ENCODE measurements at regions not wholly inside any gene's neighbourhood (a gene's known extent, or its start where the extent isn't known, plus 50 kb on each side); places are given as distances from the start of the nearest gene placed in this dataset.

DNA sequence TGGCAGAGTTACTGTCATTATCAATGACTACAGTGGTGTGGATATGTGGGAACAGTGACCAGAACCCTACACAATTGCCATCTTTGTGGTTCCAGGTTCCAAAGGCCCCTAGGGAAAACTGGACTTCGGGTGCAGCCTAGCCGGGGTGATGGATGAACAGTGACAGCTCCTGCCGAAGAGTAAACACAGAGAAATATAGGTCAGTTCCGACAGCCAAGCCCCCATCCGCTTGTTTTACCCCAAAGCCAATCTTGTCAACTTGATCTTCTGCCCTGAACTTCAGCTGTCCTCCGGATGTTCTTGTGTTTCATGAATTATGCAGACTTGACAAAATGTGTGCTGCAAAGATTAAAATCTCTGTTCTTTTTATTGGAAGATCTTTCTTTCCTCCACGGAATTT is 200.4 kb upstream of the SRRM4 start (continued):
- TF ChIP-seq, protein P1, sequence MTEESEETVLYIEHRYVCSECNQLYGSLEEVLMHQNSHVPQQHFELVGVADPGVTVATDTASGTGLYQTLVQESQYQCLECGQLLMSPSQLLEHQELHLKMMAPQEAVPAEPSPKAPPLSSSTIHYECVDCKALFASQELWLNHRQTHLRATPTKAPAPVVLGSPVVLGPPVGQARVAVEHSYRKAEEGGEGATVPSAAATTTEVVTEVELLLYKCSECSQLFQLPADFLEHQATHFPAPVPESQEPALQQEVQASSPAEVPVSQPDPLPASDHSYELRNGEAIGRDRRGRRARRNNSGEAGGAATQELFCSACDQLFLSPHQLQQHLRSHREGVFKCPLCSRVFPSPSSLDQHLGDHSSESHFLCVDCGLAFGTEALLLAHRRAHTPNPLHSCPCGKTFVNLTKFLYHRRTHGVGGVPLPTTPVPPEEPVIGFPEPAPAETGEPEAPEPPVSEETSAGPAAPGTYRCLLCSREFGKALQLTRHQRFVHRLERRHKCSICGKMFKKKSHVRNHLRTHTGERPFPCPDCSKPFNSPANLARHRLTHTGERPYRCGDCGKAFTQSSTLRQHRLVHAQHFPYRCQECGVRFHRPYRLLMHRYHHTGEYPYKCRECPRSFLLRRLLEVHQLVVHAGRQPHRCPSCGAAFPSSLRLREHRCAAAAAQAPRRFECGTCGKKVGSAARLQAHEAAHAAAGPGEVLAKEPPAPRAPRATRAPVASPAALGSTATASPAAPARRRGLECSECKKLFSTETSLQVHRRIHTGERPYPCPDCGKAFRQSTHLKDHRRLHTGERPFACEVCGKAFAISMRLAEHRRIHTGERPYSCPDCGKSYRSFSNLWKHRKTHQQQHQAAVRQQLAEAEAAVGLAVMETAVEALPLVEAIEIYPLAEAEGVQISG (CRISPR knock-in tag; IDR thresholded peaks at IDR 0.05): peak; percentile 38; the same call in 1 of the 2 replicates
- TF ChIP-seq PHF5A (CRISPR knock-in tag; IDR thresholded peaks at IDR 0.05; ENCODE audit: low read depth, unreplicated experiment): no peak
- TF ChIP-seq SAFB2 (CRISPR knock-in tag; IDR thresholded peaks at IDR 0.05; ENCODE audit: borderline replicate concordance, low read depth): no peak
- TF ChIP-seq ETV5 (CRISPR knock-in tag; IDR thresholded peaks at IDR 0.05; ENCODE audit: borderline replicate concordance): peak; percentile 80; the same call in 1 of the 2 replicates
- TF ChIP-seq, protein P2, sequence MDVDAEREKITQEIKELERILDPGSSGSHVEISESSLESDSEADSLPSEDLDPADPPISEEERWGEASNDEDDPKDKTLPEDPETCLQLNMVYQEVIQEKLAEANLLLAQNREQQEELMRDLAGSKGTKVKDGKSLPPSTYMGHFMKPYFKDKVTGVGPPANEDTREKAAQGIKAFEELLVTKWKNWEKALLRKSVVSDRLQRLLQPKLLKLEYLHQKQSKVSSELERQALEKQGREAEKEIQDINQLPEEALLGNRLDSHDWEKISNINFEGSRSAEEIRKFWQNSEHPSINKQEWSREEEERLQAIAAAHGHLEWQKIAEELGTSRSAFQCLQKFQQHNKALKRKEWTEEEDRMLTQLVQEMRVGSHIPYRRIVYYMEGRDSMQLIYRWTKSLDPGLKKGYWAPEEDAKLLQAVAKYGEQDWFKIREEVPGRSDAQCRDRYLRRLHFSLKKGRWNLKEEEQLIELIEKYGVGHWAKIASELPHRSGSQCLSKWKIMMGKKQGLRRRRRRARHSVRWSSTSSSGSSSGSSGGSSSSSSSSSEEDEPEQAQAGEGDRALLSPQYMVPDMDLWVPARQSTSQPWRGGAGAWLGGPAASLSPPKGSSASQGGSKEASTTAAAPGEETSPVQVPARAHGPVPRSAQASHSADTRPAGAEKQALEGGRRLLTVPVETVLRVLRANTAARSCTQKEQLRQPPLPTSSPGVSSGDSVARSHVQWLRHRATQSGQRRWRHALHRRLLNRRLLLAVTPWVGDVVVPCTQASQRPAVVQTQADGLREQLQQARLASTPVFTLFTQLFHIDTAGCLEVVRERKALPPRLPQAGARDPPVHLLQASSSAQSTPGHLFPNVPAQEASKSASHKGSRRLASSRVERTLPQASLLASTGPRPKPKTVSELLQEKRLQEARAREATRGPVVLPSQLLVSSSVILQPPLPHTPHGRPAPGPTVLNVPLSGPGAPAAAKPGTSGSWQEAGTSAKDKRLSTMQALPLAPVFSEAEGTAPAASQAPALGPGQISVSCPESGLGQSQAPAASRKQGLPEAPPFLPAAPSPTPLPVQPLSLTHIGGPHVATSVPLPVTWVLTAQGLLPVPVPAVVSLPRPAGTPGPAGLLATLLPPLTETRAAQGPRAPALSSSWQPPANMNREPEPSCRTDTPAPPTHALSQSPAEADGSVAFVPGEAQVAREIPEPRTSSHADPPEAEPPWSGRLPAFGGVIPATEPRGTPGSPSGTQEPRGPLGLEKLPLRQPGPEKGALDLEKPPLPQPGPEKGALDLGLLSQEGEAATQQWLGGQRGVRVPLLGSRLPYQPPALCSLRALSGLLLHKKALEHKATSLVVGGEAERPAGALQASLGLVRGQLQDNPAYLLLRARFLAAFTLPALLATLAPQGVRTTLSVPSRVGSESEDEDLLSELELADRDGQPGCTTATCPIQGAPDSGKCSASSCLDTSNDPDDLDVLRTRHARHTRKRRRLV (CRISPR knock-in tag; IDR thresholded peaks at IDR 0.05): no peak
- no peak for TF ChIP-seq YEATS4 (CRISPR knock-in tag; IDR thresholded peaks at IDR 0.05; ENCODE audit: borderline replicate concordance)
- TF ChIP-seq RNF2 (conservative IDR thresholded peaks at IDR 0.05; ENCODE audit: low read depth): no peak
- TF ChIP-seq NFIB (CRISPR knock-in tag; IDR thresholded peaks at IDR 0.05; ENCODE audit: borderline replicate concordance): no peak
- 0 out of 2 replicates have a peak, but pooled peaks have one; percentile 37 for TF ChIP-seq FOXJ3 (CRISPR knock-in tag; IDR thresholded peaks at IDR 0.05; ENCODE audit: borderline replicate concordance)
- TF ChIP-seq ZMYM3 (CRISPR knock-in tag; IDR thresholded peaks at IDR 0.05): no peak
- TF ChIP-seq BCL6 (CRISPR knock-in tag; IDR thresholded peaks at IDR 0.05): peak; percentile 57; the same call in 1 of the 2 replicates
- TF ChIP-seq, protein P3, sequence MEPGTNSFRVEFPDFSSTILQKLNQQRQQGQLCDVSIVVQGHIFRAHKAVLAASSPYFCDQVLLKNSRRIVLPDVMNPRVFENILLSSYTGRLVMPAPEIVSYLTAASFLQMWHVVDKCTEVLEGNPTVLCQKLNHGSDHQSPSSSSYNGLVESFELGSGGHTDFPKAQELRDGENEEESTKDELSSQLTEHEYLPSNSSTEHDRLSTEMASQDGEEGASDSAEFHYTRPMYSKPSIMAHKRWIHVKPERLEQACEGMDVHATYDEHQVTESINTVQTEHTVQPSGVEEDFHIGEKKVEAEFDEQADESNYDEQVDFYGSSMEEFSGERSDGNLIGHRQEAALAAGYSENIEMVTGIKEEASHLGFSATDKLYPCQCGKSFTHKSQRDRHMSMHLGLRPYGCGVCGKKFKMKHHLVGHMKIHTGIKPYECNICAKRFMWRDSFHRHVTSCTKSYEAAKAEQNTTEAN (CRISPR knock-in tag; conservative IDR thresholded peaks at IDR 0.05): 0 out of 2 replicates have a peak, but pooled peaks have one; percentile 23
- no peak for TF ChIP-seq ZNF83 (CRISPR knock-in tag; IDR thresholded peaks at IDR 0.05; ENCODE audit: borderline replicate concordance)
- 0 out of 2 replicates have a peak, but pooled peaks have one; percentile 20 for TF ChIP-seq ZNF264 (CRISPR knock-in tag; IDR thresholded peaks at IDR 0.05)
- TF ChIP-seq MEIS2 (CRISPR knock-in tag; IDR thresholded peaks at IDR 0.05): peak; percentile 98
- TF ChIP-seq, protein P4, sequence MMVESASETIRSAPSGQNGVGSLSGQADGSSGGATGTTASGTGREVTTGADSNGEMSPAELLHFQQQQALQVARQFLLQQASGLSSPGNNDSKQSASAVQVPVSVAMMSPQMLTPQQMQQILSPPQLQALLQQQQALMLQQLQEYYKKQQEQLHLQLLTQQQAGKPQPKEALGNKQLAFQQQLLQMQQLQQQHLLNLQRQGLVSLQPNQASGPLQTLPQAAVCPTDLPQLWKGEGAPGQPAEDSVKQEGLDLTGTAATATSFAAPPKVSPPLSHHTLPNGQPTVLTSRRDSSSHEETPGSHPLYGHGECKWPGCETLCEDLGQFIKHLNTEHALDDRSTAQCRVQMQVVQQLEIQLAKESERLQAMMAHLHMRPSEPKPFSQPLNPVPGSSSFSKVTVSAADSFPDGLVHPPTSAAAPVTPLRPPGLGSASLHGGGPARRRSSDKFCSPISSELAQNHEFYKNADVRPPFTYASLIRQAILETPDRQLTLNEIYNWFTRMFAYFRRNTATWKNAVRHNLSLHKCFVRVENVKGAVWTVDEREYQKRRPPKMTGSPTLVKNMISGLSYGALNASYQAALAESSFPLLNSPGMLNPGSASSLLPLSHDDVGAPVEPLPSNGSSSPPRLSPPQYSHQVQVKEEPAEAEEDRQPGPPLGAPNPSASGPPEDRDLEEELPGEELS (CRISPR knock-in tag; IDR thresholded peaks at IDR 0.05): peak; percentile 73
- no peak for TF ChIP-seq DMAP1 (CRISPR knock-in tag; IDR thresholded peaks at IDR 0.05)
- peak; percentile 68; the same call in 1 of the 2 replicates for TF ChIP-seq ZNF292 (CRISPR knock-in tag; IDR thresholded peaks at IDR 0.05; ENCODE audit: borderline replicate concordance, low read depth)
- TF ChIP-seq ZSCAN25 (CRISPR knock-in tag; IDR thresholded peaks at IDR 0.05): no peak
- TF ChIP-seq ZNF274 (CRISPR knock-in tag; IDR thresholded peaks at IDR 0.05): no peak
- TF ChIP-seq ZNF232 (CRISPR knock-in tag; IDR thresholded peaks at IDR 0.05; ENCODE audit: borderline replicate concordance): no peak
